ENCODE measurements at regions not wholly inside any gene's neighbourhood (a gene's known extent, or its start where the extent isn't known, plus 50 kb on each side); places are given as distances from the start of the nearest gene placed in this dataset.
"Not testable (repeated sequence)": the region's sequence is repeated elsewhere in the genome, so short reads cannot be mapped to it uniquely, and the experiment has no call there.

DNA sequence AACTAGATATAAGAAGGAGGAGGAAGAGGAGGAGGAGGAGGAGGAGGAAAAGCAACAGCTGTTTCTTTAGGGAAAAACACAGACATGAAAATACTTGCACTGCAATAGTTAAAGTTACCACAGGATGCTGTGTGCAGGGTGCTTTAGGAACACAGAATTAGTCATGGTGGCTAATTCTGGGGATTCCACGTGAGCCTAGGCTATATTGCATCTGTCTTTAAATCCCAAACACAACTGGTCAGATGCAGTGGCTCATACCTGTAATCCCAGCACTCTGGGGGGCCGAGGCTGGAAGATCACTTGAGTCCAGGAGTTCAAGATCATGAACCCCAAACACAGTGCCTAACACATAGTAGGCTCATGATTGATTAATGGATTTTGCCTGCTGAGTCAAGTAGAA, 155.3 kb upstream of the C16orf82 start:
- DNase-seq: no peak

GRCh38 chr16:26913851-26914250, 152.9 kb upstream of the C16orf82 start:
- DNase-seq: no peak

DNA sequence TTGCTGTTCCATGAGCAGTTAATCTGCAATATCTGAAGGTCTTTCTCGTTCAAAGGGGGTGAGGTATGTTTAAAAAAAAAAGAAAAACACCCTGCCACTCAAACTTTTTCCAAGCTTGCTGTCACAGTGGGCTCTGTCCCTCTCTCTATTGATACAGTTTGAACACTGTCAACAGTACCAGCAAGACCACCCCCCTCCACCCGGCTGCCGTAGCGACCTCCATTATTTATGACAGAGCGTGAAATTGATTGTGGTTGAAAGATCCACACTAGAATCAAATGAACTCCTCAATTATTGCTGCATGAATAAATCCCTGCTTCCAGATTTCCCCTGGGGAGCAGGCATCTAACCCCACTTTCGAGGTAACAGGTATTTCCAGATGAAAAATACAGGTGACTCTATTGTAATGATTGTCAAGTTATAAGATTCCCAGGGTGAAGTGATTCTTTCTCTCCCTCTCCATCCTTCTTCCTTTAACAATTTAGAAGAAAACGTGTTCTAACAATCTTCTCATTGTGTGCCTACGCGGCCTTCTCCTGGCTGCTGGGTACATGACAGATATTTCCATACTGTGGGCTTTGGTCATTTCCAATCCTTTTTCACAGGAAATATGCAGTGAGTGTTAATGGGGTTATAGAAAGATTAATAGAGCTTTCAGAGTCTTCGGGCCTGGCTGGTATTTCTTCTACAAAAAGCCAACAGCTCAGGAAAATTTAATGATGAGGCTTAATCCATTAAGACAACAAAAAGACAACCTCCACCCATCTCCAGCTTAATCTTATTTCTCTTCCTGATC, 135.7 kb upstream of the C16orf82 start:
- DNase-seq: no peak

DNA sequence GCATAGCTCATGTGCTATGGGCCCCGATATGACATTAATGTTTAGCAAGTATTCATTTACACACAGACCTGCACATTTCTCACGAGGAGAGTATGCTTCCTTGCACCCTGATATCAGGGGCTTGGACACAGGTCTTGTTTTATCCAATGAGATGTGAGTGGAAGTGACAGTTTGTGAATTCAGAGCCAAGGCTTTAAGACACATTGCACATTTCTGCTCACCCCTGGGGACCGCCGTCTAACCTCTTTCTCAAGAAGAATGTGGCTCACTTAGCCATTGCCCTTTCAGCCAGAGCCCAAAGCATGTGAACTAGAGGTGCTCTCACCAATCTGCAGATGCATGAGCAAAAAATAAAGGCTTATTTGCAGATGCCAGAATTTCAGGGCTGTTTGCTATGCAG, 116.1 kb upstream of the C16orf82 start:
- DNase-seq: no peak

DNA sequence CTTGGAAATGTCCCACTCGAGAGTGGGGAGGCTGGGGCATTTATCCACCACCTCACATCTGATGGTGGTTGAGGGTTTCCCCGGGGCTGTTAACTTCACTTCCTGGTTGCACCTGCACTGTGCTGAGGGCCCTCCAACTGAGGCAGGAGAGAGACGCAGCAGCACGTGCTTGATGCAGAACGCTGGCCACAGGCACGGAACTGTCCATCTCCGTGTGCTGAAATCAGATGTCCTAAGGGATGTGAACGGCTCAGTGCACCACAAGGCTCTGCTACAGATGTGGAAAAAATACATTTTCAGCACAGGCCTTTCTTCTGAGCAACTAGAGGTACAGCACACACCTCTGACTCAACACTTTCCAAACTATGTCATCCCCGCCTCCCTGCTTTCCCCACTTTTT, 114.8 kb upstream of the C16orf82 start:
- DNase-seq: no peak

- DNase-seq: no peak
Observed at GRCh38 chr16:26952411-26952810, 114.3 kb upstream of the C16orf82 start.

DNA sequence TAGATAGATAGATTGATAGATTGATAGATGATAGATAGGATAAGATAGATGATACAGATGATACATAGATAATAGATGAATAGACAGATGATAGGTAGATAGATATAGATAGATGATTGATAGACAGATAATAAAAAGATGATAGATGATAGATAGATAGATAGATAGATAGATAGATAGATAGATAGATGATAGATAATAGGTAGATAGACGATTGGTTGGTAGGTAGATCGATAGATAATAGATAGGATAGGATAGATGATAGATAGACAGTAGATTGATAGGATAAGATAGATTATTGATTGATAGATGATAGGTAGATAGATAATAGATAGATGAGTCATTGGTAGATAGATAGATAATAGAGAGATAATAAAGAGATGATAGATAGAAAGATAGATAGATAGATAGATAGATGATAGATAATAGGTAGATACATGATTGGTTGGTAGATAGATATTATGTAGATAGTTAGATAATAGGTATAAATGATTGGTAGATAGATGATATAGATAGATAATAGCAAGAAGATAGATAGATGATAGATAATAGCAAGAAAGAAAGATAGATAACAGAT, 109.4 kb upstream of the C16orf82 start:
- no peak for DNase-seq

- no peak for DNase-seq
Observed at GRCh38 chr16:26959416-26960009, 107.2 kb upstream of the C16orf82 start.

- no peak for DNase-seq
Observed at GRCh38 chr16:26961459-26961858, 105.3 kb upstream of the C16orf82 start.

DNA sequence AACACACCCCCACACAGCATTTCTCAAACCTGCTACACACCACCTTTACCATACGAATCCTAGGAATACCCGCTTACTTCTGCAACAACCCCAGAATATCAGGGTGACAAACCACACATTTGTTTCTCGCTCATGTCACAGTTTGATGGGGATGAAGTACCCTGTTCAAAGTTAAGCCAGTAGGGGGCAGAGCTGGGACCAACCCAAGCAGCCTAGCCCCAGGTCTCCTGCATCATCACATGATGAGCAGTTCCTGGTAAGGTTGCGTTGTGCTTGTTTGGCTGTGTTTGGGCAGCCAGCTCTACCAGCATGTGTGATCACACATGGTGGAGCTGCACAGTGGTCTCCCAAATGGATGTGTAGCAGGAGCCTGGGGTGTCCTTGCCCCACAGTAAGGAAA, 103.6 kb upstream of the C16orf82 start:
- DNase-seq: no peak

- DNase-seq: no peak
Observed at GRCh38 chr16:26969589-26970231, 97.0 kb upstream of the C16orf82 start.

GRCh38 chr16:26970292-26970691, 96.4 kb upstream of the C16orf82 start:
- no peak for DNase-seq

DNA sequence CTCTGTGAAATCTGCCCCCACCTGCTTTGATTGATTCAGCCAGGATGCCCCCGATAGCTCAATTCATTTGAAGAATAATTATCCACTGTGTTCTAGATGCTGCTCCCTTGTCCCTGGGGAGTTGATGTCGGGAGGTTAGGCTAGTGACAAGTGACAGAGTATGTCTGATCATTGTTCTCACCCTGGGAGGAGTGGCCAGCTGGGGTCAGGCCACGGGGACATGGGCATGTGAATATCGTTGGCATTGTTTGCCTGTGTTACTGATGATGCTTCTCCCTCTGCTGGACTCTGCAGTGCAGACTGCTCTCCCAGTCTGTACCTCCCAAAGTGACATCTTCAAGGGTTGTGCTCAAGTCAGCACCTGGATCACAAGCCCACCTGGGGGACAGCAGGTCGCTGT, 89.9 kb upstream of the C16orf82 start:
- no peak for DNase-seq

DNA sequence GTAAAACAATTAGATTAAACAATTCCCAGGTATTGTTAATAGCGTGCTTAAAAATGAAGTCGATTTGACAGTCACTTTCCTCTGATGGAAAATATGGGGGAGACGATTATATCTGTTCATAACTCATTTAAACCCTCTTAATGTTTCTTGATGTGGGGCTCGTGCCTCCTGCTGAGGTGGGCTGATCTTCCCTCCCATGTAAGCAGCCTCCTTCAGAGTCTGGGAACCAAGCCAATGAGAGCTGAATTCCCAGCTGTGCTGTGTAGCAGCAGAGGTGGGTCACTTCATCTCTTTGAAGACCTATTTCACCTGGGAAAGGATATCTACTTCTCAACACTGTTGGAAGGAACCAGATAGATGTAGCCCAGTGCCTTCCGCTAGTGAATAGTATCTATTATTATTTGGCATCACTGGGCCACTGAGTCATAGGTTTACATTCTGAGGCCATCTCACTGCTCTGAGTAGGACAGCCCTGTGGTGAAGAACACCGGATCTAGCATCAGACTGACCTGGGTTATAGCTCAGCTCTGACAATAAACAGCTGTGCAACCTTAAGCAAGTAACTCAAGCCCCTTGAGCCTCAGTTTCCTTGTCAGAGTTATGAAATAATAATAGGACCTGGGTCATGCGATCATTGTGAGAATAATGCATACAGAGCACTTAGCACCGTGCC, 85.3 kb upstream of the C16orf82 start:
- no peak for DNase-seq

DNA sequence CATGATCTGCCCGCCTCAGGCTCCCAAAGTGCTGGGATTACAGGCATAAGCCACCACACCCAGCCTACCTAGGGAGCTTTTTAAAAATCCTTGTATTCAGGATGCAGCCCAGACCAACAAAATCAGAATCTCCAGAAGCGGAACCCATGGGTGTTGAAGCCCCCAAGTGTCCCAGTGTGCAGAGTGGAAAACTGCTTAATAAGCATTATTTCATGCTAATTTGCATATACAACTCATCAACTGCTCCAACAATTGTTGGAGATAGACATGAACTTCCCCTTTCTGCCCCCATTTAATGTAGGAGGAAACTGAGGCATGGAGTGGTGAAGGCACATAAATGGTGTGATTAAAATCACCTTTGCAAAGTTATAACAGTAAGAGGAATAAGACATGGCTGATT, 84.3 kb upstream of the C16orf82 start:
- no peak for DNase-seq

GRCh38 chr16:26983426-26983825, 83.3 kb upstream of the C16orf82 start:
- DNase-seq: no peak

DNA sequence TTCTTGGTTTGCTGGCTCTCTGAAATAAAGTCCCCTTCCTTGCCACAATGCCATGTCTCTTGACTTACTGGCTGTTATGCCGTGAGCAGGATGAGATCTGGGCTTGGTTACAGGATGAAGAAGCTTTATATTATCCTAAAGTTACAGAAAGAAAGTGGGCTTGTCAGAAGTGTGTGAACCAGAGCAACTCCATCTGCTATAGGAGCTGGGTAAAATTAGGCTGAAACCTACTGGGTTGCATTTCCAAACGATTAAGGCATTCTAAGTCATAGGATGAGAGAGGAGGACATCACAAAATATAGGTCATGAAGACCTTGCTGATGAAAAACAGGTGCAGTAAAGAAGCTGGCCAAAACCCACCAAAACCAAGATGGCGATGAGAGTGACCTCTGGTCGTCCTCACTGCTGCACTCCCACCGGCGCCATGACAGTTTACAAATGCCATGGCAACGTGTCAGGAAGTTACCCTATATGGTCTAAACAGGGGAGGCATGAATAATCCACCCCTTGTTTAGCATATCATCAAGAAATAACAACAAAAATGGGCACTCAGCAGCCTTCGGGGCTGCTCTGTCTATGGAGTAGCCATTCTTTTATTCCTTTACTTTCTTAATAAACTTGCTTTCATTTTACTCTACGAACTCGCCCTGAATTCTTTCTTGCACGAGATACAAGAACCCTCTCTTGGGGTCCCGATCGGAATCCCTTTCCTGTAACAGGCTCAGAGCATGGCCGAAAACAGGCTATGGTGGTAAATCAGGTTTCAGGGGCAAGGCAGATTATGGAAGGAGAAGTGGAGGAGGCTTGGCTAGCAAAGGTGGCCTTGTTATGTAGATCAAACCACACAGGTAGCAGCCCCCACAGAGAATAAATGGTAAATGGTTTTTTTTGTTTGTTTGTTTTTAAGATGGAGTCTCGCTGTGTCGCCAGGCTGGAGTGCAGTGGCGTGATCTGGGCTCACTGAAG, 81.3 kb upstream of the C16orf82 start:
- DNase-seq: no peak

DNA sequence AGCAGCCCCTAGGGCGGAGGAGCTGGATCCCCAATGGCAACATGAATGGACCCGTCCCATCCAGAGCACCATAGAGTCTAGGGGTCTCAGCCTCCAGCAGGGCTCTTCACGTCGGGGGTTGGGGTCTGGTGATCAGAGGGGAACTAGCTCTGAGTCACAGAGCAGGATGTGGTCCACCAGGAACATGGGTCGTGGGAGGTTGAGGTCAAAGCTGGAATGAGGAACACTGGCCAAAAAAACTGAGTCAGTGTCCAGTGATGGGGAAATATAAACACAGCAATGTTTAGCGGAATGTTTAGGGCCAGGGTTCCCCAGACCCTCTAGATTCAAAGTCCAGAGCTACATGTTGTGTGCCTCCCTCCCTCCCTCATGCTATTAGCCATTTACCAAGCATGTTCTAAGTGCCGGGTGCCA, 79.1 kb upstream of the C16orf82 start:
- no peak for DNase-seq

GRCh38 chr16:26988186-26988585, 78.5 kb upstream of the C16orf82 start:
- no peak for DNase-seq

- not testable (repeated sequence) for DNase-seq
Observed at GRCh38 chr16:26990384-26991120, 76.2 kb upstream of the C16orf82 start.

- no peak for DNase-seq
Observed at GRCh38 chr16:26992666-26993349, 73.9 kb upstream of the C16orf82 start.

Measured in inflammatory macrophage treated with lipopolysaccharide for 4 hours (primary cell).